GM12801 (cell line): ENCODE measurements at regions not wholly inside any gene's neighbourhood (a gene's known extent, or its start where the extent isn't known, plus 50 kb on each side); places are given as distances from the start of the nearest gene placed in this dataset.

ENCODE experiments used
- TF ChIP-seq, protein P1 (sequence below): IDR thresholded peaks from one replicate; pipeline ENCODE4 v1.5.1; 2011; ENCODE audit warnings: control low read depth; ENCODE audit not compliant: insufficient read length; ENCODE audit errors: extremely low read depth

DNA sequence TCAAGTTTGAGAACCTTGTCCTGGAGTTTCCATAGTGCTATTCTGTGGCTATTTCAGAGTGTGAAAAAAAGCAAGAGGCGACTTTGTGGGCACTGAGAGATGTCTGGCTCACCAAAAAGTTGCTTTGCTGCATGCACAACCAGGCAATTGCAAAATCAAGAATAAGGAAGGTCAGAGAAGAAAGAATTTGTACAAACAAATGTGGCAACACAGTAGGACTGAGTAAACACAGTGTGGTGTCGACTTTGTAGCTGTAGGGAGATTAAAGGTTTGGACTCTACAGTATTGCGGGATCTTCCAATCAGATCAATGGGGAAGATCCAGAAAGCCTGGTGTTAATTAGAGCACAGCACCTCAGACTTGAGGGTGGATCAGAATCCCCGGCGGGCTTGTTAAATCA is 88.1 kb upstream of the PLPP4 start:
- TF ChIP-seq, protein P1, sequence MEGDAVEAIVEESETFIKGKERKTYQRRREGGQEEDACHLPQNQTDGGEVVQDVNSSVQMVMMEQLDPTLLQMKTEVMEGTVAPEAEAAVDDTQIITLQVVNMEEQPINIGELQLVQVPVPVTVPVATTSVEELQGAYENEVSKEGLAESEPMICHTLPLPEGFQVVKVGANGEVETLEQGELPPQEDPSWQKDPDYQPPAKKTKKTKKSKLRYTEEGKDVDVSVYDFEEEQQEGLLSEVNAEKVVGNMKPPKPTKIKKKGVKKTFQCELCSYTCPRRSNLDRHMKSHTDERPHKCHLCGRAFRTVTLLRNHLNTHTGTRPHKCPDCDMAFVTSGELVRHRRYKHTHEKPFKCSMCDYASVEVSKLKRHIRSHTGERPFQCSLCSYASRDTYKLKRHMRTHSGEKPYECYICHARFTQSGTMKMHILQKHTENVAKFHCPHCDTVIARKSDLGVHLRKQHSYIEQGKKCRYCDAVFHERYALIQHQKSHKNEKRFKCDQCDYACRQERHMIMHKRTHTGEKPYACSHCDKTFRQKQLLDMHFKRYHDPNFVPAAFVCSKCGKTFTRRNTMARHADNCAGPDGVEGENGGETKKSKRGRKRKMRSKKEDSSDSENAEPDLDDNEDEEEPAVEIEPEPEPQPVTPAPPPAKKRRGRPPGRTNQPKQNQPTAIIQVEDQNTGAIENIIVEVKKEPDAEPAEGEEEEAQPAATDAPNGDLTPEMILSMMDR = no peak

DNA sequence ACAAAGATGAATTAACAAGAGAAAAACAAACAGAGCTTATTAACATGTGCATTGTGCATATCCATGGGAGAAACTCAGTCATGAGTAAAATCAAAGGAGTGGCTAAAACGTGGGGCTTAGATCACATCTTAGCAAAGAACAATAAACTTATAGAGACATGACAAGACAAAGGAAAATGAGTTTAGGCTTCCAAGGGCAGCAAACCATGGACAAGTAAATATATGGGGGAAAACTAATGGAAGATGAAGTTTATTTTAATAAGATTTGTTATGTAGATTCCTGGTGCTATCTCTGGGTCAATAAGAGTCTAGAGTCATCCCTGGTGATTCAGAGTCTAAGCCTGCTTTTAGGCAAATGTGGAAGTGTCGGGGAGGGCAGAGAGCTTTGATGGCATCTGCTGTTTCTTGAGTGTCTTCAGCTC is 87.2 kb upstream of the PLPP4 start:
- TF ChIP-seq, protein P1 = no peak

DNA sequence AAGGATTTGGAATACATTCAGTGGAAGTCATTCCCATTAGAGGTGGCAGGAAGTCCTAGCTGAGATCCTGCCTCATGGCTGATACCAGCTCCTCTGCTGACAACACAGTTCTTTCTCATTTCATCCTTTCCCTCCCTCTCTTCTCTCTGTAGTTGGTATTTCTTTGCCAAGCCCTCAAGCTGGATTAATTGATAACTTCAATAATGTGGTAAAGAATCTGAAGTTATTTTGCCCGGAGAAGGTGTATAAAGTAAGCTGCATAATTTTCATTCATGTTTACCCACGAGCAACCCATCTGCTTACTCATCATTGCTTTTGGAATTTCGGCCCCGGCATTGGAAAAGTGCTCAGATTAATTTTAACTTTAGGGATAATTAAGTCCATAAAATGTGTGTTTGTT is 85.2 kb upstream of the PLPP4 start:
- TF ChIP-seq, protein P1 = no peak

DNA sequence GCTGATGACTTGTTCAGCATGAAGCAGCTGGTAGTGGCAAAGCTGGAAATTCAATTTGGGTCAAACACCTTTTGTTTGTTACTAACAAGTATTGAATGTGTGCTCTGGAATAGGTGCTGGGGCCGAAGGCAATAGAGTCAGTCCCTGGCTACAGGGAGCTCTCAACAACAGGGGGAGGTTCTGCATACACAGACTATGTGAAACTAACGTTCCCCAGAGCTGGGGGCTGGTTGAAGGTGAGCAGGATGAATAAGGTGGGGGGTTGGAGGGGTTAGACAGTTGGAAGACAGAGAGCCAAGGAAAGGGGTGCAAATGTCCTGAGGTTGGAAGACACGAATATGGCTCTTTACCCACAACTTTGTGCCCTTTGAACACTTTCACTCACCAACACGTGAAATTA is 84.1 kb upstream of the PLPP4 start:
- TF ChIP-seq, protein P1 = no peak

DNA sequence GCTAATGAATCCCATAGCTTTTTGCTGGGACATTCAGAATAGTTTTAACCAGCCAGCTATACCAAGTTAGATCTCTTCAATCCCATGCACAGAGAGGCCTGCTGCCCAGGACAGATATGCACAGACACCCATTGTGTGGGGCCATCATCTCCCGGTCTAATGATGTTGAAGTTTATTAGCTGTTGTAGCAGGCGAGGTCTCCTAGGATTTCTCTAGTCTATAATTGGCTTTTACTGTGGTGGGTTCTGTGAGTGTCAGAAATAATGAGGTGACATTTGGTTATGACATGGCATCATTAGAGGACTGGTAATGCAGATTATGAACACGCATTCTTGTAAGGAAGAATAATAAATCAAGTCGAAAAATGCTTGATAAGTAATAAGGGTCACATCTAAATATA is 81.4 kb upstream of the PLPP4 start:
- TF ChIP-seq, protein P1 = no peak

DNA sequence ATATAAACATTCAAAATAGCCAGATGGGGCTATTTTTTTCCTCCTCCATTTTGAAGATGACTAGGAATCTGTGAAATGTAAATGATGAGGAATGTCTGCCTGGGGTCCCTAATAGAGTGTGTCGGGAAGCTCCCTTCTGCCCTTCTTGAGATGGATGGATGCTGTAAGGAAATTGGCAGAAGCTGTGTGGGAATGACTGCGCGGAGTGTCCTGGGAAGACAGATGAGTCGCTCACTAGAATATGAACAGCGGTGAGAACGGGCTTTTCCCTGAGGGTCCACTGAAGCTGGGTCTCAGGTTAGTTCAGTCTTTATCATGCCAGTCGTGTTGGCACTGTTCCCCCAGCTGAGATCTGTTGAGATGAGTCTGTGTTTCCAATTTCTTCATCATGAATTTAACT is 75.1 kb upstream of the PLPP4 start:
- TF ChIP-seq, protein P1 = no peak

DNA sequence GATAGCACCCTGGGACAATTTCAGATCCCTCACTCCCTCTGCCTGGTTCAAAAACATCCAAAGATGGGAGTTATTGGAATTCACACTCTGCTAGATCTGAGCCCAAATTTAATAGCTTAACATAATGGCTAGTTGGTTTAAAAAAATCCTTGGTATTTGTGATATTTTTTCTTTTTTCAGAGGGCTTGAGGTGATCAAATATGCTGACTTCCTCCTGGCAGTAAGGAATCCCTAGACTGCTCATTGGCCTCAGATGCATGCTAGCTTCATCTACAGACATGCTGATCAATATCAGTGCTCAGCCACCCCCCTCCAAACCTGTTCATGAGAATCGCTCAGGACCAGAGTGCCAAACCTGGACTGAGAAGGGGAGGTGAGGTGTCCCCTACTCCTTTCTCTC is 74.7 kb upstream of the PLPP4 start:
- TF ChIP-seq, protein P1 = no peak

DNA sequence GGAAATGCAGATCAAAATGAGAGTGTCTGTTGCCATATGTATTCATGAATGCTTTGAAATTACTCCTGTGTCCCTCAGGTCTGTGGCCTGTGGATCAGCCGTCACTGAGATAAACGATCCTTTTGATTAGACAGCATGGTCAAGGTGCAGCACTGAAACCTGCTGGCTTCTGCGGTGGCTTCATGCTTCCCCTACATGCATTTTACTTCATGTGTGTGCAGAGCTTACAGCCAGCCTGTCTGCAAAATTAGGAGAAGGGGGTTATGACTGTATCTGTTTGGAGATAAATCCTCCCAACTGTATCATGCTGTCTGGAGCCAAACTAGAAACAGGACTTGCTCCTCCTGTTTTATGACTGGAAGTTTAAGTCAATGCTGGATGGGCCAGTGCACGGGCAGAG is 71.0 kb upstream of the PLPP4 start:
- TF ChIP-seq, protein P1 = no peak
